ENCODE measurements at regions not wholly inside any gene's neighbourhood (a gene's known extent, or its start where the extent isn't known, plus 50 kb on each side); places are given as distances from the start of the nearest gene placed in this dataset.
"Not testable (repeated sequence)": the region's sequence is repeated elsewhere in the genome, so short reads cannot be mapped to it uniquely, and the experiment has no call there.

DNA sequence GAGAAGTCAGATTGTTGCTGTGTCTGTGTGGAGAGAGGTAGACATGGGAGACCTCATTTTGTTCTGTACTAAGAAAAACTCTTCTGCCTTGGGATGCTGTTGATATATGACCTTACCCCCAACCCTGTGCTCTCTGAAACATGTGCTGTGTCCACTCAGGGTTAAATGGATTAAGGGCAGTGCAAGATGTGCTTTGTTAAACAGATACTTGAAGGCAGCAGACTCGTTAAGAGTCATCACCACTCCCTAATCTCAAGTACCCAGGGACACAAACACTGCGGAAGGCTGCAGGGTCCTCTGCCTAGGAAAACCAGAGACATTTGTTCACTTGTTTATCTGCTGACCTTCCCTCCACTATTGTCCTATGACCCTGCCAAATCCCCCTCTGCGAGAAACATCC, 1183.5 kb downstream of the FOXD4L5 start:
- POLR2A ChIA-PET; H4K20me1 ChIP-seq (replicated peaks; ENCODE audit: control insufficient read depth, insufficient read depth, low read length); H3K9ac ChIP-seq (ENCODE audit: insufficient read depth in 1 of 2, low read depth in 2 of 2, low read length in 2 of 2); H3K27me3 ChIP-seq (ENCODE audit: control insufficient read depth in 2 of 2, insufficient read depth in 2 of 2, low read length in 2 of 2); H3K4me1 ChIP-seq (replicated peaks in 1 of 2; ENCODE audit: control insufficient read depth in 2 of 2, insufficient read depth in 2 of 2, low read length in 2 of 2); H3K4me2 ChIP-seq (ENCODE audit: insufficient read depth, low read length); H3K9me3 ChIP-seq (replicated peaks; ENCODE audit: control insufficient read depth, insufficient read depth, low read depth, low read length); in situ Hi-C loops (cut with MboI); ATAC-seq; intact Hi-C loops (cut with micrococcal nuclease); FAIRE-seq; H3K79me2 ChIP-seq (ENCODE audit: control insufficient read depth, insufficient read depth, low read length); H3K27ac ChIP-seq (ENCODE audit: extremely low read depth, low read depth, low read length); DNase-seq (ENCODE audit: extremely low read depth in 1 of 4, low spot score in 3 of 4); H3K4me3 ChIP-seq; H2AFZ ChIP-seq (ENCODE audit: low read depth, low read length); CTCF ChIA-PET (ENCODE audit: low intra/inter-chr PET ratio); H3K36me3 ChIP-seq (ENCODE audit: control insufficient read depth, insufficient read depth, low read length); H3K9me1 ChIP-seq (ENCODE audit: control insufficient read depth, insufficient read depth, low read length); BruUV-seq (replicated peaks): not testable (repeated sequence)
- WGBS (ENCODE audit: insufficient coverage, low coverage, missing lambda C conversion rate) = 17% methylated on average over 1 of the region's 3 CpGs
- TF ChIP-seq TAL1 (IDR thresholded peaks at IDR 0.05) (peak; percentile 57; the same call in 1 of the 2 replicates), CBFA2T3 (IDR thresholded peaks at IDR 0.05) (peak; percentile 82), CBFA2T2 (conservative IDR thresholded peaks at IDR 0.05) (peak; percentile 77), NFIC (IDR thresholded peaks at IDR 0.05) (0 out of 2 replicates have a peak, but pooled peaks have one; percentile 17)

DNA sequence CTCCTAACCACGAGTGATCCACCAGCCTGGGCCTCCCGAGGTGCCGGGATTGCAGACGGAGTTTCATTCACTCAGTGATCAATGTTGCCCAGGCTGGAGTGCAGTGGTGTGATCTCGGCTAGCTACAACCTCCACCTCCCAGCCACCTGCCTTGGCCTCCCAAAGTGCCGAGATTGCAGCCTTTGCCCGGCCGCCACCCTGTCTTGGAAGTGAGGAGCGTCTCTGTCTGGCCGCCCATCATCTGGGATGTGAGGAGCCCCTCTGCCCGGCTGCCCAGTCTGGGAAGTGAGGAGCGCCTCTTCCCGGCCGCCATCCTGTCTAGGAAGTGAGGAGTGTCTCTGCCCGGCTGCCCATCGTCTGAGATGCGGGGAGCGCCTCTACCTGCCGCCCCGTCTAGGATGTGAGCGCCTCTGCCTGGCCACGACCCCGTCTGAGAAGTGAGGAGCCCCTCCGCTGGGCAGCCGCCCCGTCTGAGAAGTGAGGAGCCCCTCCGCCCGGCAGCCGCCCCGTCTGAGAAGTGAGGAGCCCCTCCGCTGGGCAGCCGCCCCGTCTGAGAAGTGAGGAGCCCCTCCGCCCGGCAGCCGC, 1184.3 kb downstream of the FOXD4L5 start:
- H3K9me1 ChIP-seq (ENCODE audit: control insufficient read depth, insufficient read depth, low read length); intact Hi-C loops (cut with micrococcal nuclease): not testable (repeated sequence)

DNA sequence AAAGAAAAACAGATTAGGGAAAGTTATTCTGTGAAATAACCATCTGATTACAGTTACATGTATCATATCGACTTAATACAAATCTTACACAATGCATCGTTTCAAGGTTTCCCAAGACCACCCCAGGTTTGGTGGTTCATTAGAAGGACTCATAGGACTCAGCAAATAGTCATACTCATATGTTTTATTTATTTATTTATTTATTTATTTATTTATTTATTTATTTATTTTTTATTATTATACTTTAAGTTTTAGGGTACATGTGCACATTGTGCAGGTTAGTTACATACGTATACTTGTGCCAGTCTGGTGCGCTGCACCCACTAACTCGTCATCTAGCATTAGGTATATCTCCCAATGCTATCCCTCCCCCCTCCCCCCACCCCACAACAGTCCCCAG, 1199.0 kb downstream of the FOXD4L5 start:
- in situ Hi-C loops (cut with MboI); H3K4me3 ChIP-seq; H3K4me2 ChIP-seq (ENCODE audit: insufficient read depth, low read length); H3K27ac ChIP-seq (ENCODE audit: extremely low read depth, low read depth, low read length); POLR2A ChIA-PET; FAIRE-seq; H3K9ac ChIP-seq (ENCODE audit: insufficient read depth in 1 of 2, low read depth in 2 of 2, low read length in 2 of 2); H3K4me1 ChIP-seq (replicated peaks in 1 of 2; ENCODE audit: control insufficient read depth in 2 of 2, insufficient read depth in 2 of 2, low read length in 2 of 2); H2AFZ ChIP-seq (ENCODE audit: low read depth, low read length); intact Hi-C loops (cut with micrococcal nuclease); H4K20me1 ChIP-seq (replicated peaks; ENCODE audit: control insufficient read depth, insufficient read depth, low read length); ATAC-seq; H3K79me2 ChIP-seq (ENCODE audit: control insufficient read depth, insufficient read depth, low read length); H3K36me3 ChIP-seq (ENCODE audit: control insufficient read depth, insufficient read depth, low read length); DNase-seq (ENCODE audit: extremely low read depth in 1 of 4, low spot score in 3 of 4); H3K27me3 ChIP-seq (ENCODE audit: control insufficient read depth in 2 of 2, insufficient read depth in 2 of 2, low read length in 2 of 2); CTCF ChIA-PET (ENCODE audit: low intra/inter-chr PET ratio); H3K9me1 ChIP-seq (ENCODE audit: control insufficient read depth, insufficient read depth, low read length); H3K9me3 ChIP-seq (replicated peaks; ENCODE audit: control insufficient read depth, insufficient read depth, low read depth, low read length); BruUV-seq (replicated peaks): not testable (repeated sequence)
- WGBS (ENCODE audit: insufficient coverage, low coverage, missing lambda C conversion rate) = 79% methylated on average over 2 of the region's 5 CpGs

More for the DNA sequence above, 1184.3 kb downstream of the FOXD4L5 start:
- H3K27ac ChIP-seq (ENCODE audit: extremely low read depth, low read depth, low read length); CTCF ChIA-PET (ENCODE audit: low intra/inter-chr PET ratio); DNase-seq (ENCODE audit: extremely low read depth in 1 of 4, low spot score in 3 of 4); H3K27me3 ChIP-seq (ENCODE audit: control insufficient read depth in 2 of 2, insufficient read depth in 2 of 2, low read length in 2 of 2); POLR2A ChIA-PET; H3K4me2 ChIP-seq (ENCODE audit: insufficient read depth, low read length); H2AFZ ChIP-seq (ENCODE audit: low read depth, low read length); H3K36me3 ChIP-seq (ENCODE audit: control insufficient read depth, insufficient read depth, low read length); H3K79me2 ChIP-seq (ENCODE audit: control insufficient read depth, insufficient read depth, low read length); FAIRE-seq; BruUV-seq (replicated peaks); H3K9ac ChIP-seq (ENCODE audit: insufficient read depth in 1 of 2, low read depth in 2 of 2, low read length in 2 of 2); H4K20me1 ChIP-seq (replicated peaks; ENCODE audit: control insufficient read depth, insufficient read depth, low read length); ATAC-seq; H3K4me3 ChIP-seq; in situ Hi-C loops (cut with MboI); H3K9me3 ChIP-seq (replicated peaks; ENCODE audit: control insufficient read depth, insufficient read depth, low read depth, low read length); H3K4me1 ChIP-seq (replicated peaks in 1 of 2; ENCODE audit: control insufficient read depth in 2 of 2, insufficient read depth in 2 of 2, low read length in 2 of 2): not testable (repeated sequence)
- WGBS (ENCODE audit: insufficient coverage, low coverage, missing lambda C conversion rate) = 90% methylated on average over 2 of the region's 36 CpGs

All from K562 (cell line).